ES-I3 (cell line): ENCODE measurements at regions not wholly inside any gene's neighbourhood (a gene's known extent, or its start where the extent isn't known, plus 50 kb on each side); places are given as distances from the start of the nearest gene placed in this dataset.

Experiments
- H3K36me3 ChIP-seq: 2 replicates; pipeline ENCODE4 v1.6.1; 2013; ENCODE audit warnings: mild to moderate bottlenecking, low read length, control low read depth, moderate library complexity; ENCODE audit not compliant: insufficient read depth
- H3K4me1 ChIP-seq: 2 replicates; pipeline ENCODE4 v1.6.1; 2013; ENCODE audit warnings: mild to moderate bottlenecking, control low read depth, low read length; ENCODE audit not compliant: insufficient read depth
- H3K9ac ChIP-seq: 2 replicates; pipeline ENCODE4 v1.6.1; 2013; ENCODE audit warnings: low read depth, mild to moderate bottlenecking, low read length, moderate library complexity
- H3K9me3 ChIP-seq: 2 replicates; pipeline ENCODE4 v1.6.1; 2013; ENCODE audit warnings: mild to moderate bottlenecking, low read length, moderate library complexity; ENCODE audit not compliant: control insufficient read depth, insufficient read depth

- Histone ChIP-seq H3K9ac (no peak overlapping the region), H3K4me1 (no peaks in the 10 kb centered on the region), H3K36me3 (no peaks in the 10 kb centered on the region), H3K9me3 (no peaks in the 10 kb centered on the region; the same call in 1 of the 2 replicates)
Observed at GRCh38 chr2:56537756-56538155, 354.0 kb downstream of the CCDC85A start.

- Histone ChIP-seq H3K9ac (no peak overlapping the region), H3K9me3 (no peaks in the 10 kb centered on the region; the same call in 1 of the 2 replicates), H3K36me3 (no peaks in the 10 kb centered on the region), H3K4me1 (no peaks in the 10 kb centered on the region)
Observed at GRCh38 chr2:56539618-56540017, 355.8 kb downstream of the CCDC85A start.

GRCh38 chr2:56540467-56540866 lies 356.7 kb downstream of the CCDC85A start:
- H3K4me1 ChIP-seq = no peaks in the 10 kb centered on the region
- no peaks in the 10 kb centered on the region; the same call in 1 of the 2 replicates for H3K9me3 ChIP-seq
- H3K36me3 ChIP-seq = no peaks in the 10 kb centered on the region
- no peak overlapping the region for H3K9ac ChIP-seq

GRCh38 chr2:56540916-56541315 lies 357.1 kb downstream of the CCDC85A start:
- Histone ChIP-seq H3K36me3 (no peaks in the 10 kb centered on the region), H3K9ac (no peak overlapping the region), H3K4me1 (no peaks in the 10 kb centered on the region), H3K9me3 (no peaks in the 10 kb centered on the region; the same call in 1 of the 2 replicates)

GRCh38 chr2:56542213-56542612 lies 358.4 kb downstream of the CCDC85A start:
- Histone ChIP-seq H3K9me3 (no peaks in the 10 kb centered on the region), H3K36me3 (no peaks in the 10 kb centered on the region), H3K4me1 (no peaks in the 10 kb centered on the region), H3K9ac (no peak overlapping the region)

GRCh38 chr2:56565143-56565542 lies 381.4 kb downstream of the CCDC85A start:
- Histone ChIP-seq H3K9me3 (no peaks in the 10 kb centered on the region), H3K9ac (no peak overlapping the region), H3K4me1 (no peaks in the 10 kb centered on the region), H3K36me3 (no peaks in the 10 kb centered on the region)

GRCh38 chr2:56571074-56571473 lies 387.3 kb downstream of the CCDC85A start:
- no peaks in the 10 kb centered on the region for H3K9me3 ChIP-seq
- H3K36me3 ChIP-seq = no peaks in the 10 kb centered on the region
- no peak overlapping the region for H3K9ac ChIP-seq
- no peaks in the 10 kb centered on the region for H3K4me1 ChIP-seq

- H3K4me1 ChIP-seq = no peaks in the 10 kb centered on the region
- H3K36me3 ChIP-seq = no peaks in the 10 kb centered on the region
- no peak overlapping the region for H3K9ac ChIP-seq
- H3K9me3 ChIP-seq = no peaks in the 10 kb centered on the region
Observed at GRCh38 chr2:56576001-56576400, 392.2 kb downstream of the CCDC85A start.

- H3K4me1 ChIP-seq = no peaks in the 10 kb centered on the region
- H3K36me3 ChIP-seq = no peaks in the 10 kb centered on the region
- no peaks in the 10 kb centered on the region for H3K9me3 ChIP-seq
- H3K9ac ChIP-seq = no peak overlapping the region
Observed at GRCh38 chr2:56580242-56580641, 396.5 kb downstream of the CCDC85A start.

- no peaks in the 10 kb centered on the region for H3K9me3 ChIP-seq
- no peak overlapping the region for H3K9ac ChIP-seq
- H3K36me3 ChIP-seq = no peaks in the 10 kb centered on the region
- no peaks in the 10 kb centered on the region; the same call in 1 of the 2 replicates for H3K4me1 ChIP-seq
Observed at GRCh38 chr2:56582570-56582969, 398.8 kb downstream of the CCDC85A start.

- Histone ChIP-seq H3K36me3 (no peaks in the 10 kb centered on the region), H3K9ac (no peak overlapping the region), H3K4me1 (peaks cover 8% of the 10 kb centered on the region; the same call in 1 of the 2 replicates), H3K9me3 (no peaks in the 10 kb centered on the region)
Observed at GRCh38 chr2:56583796-56584315, 400.1 kb downstream of the CCDC85A start.

GRCh38 chr2:56587456-56587855 lies 403.7 kb downstream of the CCDC85A start:
- Histone ChIP-seq H3K4me1 (peaks cover 20% of the 10 kb centered on the region; the same call in 1 of the 2 replicates), H3K9ac (no peak overlapping the region), H3K36me3 (no peaks in the 10 kb centered on the region), H3K9me3 (no peaks in the 10 kb centered on the region)

- H3K9me3 ChIP-seq = no peaks in the 10 kb centered on the region
- no peaks in the 10 kb centered on the region for H3K36me3 ChIP-seq
- no peak overlapping the region for H3K9ac ChIP-seq
- peaks cover 20% of the 10 kb centered on the region; the same call in 1 of the 2 replicates for H3K4me1 ChIP-seq
Observed at GRCh38 chr2:56589194-56589593, 405.4 kb downstream of the CCDC85A start.

- H3K4me1 ChIP-seq = peaks cover 20% of the 10 kb centered on the region; the same call in 1 of the 2 replicates
- H3K9me3 ChIP-seq = no peaks in the 10 kb centered on the region
- H3K9ac ChIP-seq = no peak overlapping the region
- no peaks in the 10 kb centered on the region for H3K36me3 ChIP-seq
Observed at GRCh38 chr2:56589835-56590234, 406.0 kb downstream of the CCDC85A start.

- no peak overlapping the region for H3K9ac ChIP-seq
- H3K4me1 ChIP-seq = peaks cover 20% of the 10 kb centered on the region; the same call in 1 of the 2 replicates
- H3K36me3 ChIP-seq = no peaks in the 10 kb centered on the region
- no peaks in the 10 kb centered on the region for H3K9me3 ChIP-seq
Observed at GRCh38 chr2:56590611-56591010, 406.8 kb downstream of the CCDC85A start.
